Liver (tissue), 8 donors: ENCODE measurements at regions not wholly inside any gene's neighbourhood (a gene's known extent, or its start where the extent isn't known, plus 50 kb on each side); places are given as distances from the start of the nearest gene placed in this dataset.

Source experiments
- DNase-seq: peaks from one replicate; pipeline ENCODE4 v3.0.0-alpha.2; 2017; ENCODE audit warnings: low spot score
- H3K27ac ChIP-seq, 2 donors: one replicate each; pipeline ENCODE4 v1.7.0; 2013; ENCODE audit warnings: inconsistent platforms in 2 of 2, low read length in 2 of 2, control low read depth in 1 of 2, low read depth in 1 of 2, mild to moderate bottlenecking in 1 of 2
- H3K27me3 ChIP-seq, 4 donors: one replicate each; pipeline versions ENCODE4 v1.6.1 to v1.7.0; 2013; ENCODE audit warnings: low read length in 3 of 4, inconsistent platforms in 1 of 4, mild to moderate bottlenecking in 1 of 4, moderate library complexity in 1 of 4; ENCODE audit not compliant: control insufficient read depth in 4 of 4, insufficient read depth in 4 of 4
- H3K36me3 ChIP-seq, 4 donors: one replicate each; pipeline versions ENCODE4 v1.6.1 to v1.7.0; 2013; ENCODE audit warnings: low read length in 3 of 4, mild to moderate bottlenecking in 3 of 4, low read depth in 1 of 4, moderate library complexity in 1 of 4; ENCODE audit not compliant: control insufficient read depth in 4 of 4, insufficient read depth in 3 of 4
- H3K4me1 ChIP-seq, 4 donors: one replicate each; pipeline versions ENCODE4 v1.6.1 to v1.7.0; 2013; ENCODE audit warnings: low read length in 3 of 4, mild to moderate bottlenecking in 3 of 4, moderate library complexity in 1 of 4; ENCODE audit not compliant: control insufficient read depth in 4 of 4, insufficient read depth in 4 of 4
- H3K4me3 ChIP-seq, 3 donors: one replicate each; pipeline versions ENCODE4 v1.6.1 to v1.7.0; 2013; ENCODE audit warnings: low read length in 3 of 3, control low read depth in 1 of 3, low read depth in 1 of 3, mild to moderate bottlenecking in 1 of 3
- H3K9ac ChIP-seq, 2 donors: one replicate each; pipeline ENCODE4 v1.7.0; 2013; ENCODE audit warnings: low read length in 2 of 2, mild to moderate bottlenecking in 2 of 2, moderate library complexity in 2 of 2, control low read depth in 1 of 2, low read depth in 1 of 2
- H3K9me3 ChIP-seq, 4 donors: one replicate each; pipeline versions ENCODE4 v1.6.1 to v1.7.0; 2013; ENCODE audit warnings: low read length in 3 of 4; ENCODE audit not compliant: control insufficient read depth in 4 of 4
- EGR1 ChIP-seq, 2 donors: IDR thresholded peaks; 2 replicates each; pipeline ENCODE4 v1.6.1; 2016 to 2018; ENCODE audit warnings: antibody characterized with exemption in 2 of 2, low read depth in 2 of 2
- FOXA1 ChIP-seq: IDR thresholded peaks from 2 replicates; pipeline ENCODE4 v1.6.1; 2016; ENCODE audit warnings: antibody characterized with exemption
- FOXA2 ChIP-seq: IDR thresholded peaks from 2 replicates; pipeline ENCODE4 v1.6.1; 2016; ENCODE audit warnings: antibody characterized with exemption
- GABPA ChIP-seq, 2 donors: IDR thresholded peaks in 1 of 2; conservative IDR thresholded peaks in 1 of 2; 2 replicates each; pipeline ENCODE4 v1.6.1; 2016; ENCODE audit warnings: antibody characterized with exemption in 2 of 2, mild to moderate bottlenecking in 1 of 2, moderate library complexity in 1 of 2
- HNF4A ChIP-seq, 2 donors: conservative IDR thresholded peaks; 2 replicates each; pipeline ENCODE4 v1.6.1; 2016; ENCODE audit warnings: antibody characterized with exemption in 2 of 2, mild to moderate bottlenecking in 2 of 2
- HNF4G ChIP-seq: IDR thresholded peaks from 2 replicates; pipeline ENCODE4 v1.6.1; 2016; ENCODE audit warnings: antibody characterized with exemption
- JUND ChIP-seq, 2 donors: IDR thresholded peaks; 2 replicates each; pipeline ENCODE4 v1.6.1; 2016; ENCODE audit warnings: antibody characterized with exemption in 2 of 2
- NR2F2 ChIP-seq: IDR thresholded peaks from 2 replicates; pipeline ENCODE4 v1.6.1; 2016; ENCODE audit warnings: antibody characterized with exemption
- RAD21 ChIP-seq, 2 donors: IDR thresholded peaks; 2 replicates each; pipeline ENCODE4 v1.6.1; 2016; ENCODE audit warnings: antibody characterized with exemption in 2 of 2, mild to moderate bottlenecking in 2 of 2
- RXRA ChIP-seq, 2 donors: IDR thresholded peaks; 2 replicates each; pipeline ENCODE4 v1.6.1; 2017 to 2018; ENCODE audit warnings: antibody characterized with exemption in 2 of 2, mild to moderate bottlenecking in 1 of 2
- SP1 ChIP-seq: IDR thresholded peaks from 2 replicates; pipeline ENCODE4 v1.6.1; 2018; ENCODE audit warnings: antibody characterized with exemption, mild to moderate bottlenecking
- TAF1 ChIP-seq: conservative IDR thresholded peaks from 2 replicates; pipeline ENCODE4 v1.6.1; 2016; ENCODE audit warnings: antibody characterized with exemption, mild to moderate bottlenecking
- YY1 ChIP-seq: IDR thresholded peaks from 2 replicates; pipeline ENCODE4 v1.6.1; 2016; ENCODE audit warnings: antibody characterized with exemption, mild to moderate bottlenecking
- WGBS: extraction: QIAGEN DNeasy Blood & Tissue Kit; methylation state at CpG from one replicate; pipeline ENCODE4 v1.1.7; 2013; 5-methylcytosine and 5-hydroxymethylcytosine counted together
- TF ChIP-seq, protein P1 (sequence below): IDR thresholded peaks from 2 replicates; pipeline ENCODE4 v1.6.1; 2016; ENCODE audit warnings: antibody characterized with exemption
- TF ChIP-seq, protein P2 (sequence below): IDR thresholded peaks from 2 replicates; pipeline ENCODE4 v1.6.1; 2016; ENCODE audit warnings: antibody characterized with exemption
- TF ChIP-seq, protein P3 (sequence below): fragments of 150-350 bp; IDR thresholded peaks from 2 replicates; pipeline ENCODE4 v1.5.1; 2017; ENCODE audit warnings: improper control_type of control experiment, low read depth, low read length; ENCODE audit not compliant: missing input control
- TF ChIP-seq, protein P4 (sequence below): IDR thresholded peaks from 2 replicates; pipeline ENCODE4 v1.6.1; 2016; ENCODE audit warnings: antibody characterized with exemption
- TF ChIP-seq, protein P5 (sequence below): IDR thresholded peaks from 2 replicates; pipeline ENCODE4 v1.6.1; 2016; ENCODE audit warnings: antibody characterized with exemption, mild to moderate bottlenecking
- donor health status: healthy.
- donor health status: healthy.
- donor health status: healthy.
- donor health status: healthy.
- donor health status: healthy.

DNA sequence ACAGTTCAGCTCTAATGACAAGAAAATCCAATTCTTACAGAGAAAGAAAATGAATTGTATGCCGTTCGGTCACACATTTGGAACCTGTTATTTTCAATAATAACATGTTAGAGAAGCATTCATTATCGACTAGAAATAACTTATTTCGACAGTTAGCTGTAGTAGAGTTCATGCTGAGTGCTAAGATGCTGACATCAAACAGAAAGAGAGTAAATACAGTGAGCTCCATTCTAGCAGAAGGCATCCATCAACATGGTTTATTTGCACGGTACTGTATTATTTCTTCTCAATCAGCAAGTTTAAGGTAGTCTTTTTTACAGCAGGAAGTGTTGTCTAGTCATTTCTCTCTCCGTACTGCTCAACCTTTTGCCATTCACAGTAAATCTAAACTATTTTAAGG lies 732.1 kb downstream of the STIM2 start:
- 76% methylated on average over 6 of the region's 6 CpGs for WGBS
- Histone ChIP-seq H3K36me3 (no peaks in the 10 kb centered on the region), H3K9ac (no peak overlapping the region), H3K4me1 (no peaks in the 10 kb centered on the region), H3K27ac (no peak overlapping the region), H3K27me3 (peaks cover 0 to 2% (median under 1%) of the 10 kb centered on the region in 4 donors), H3K9me3 (no peaks in the 10 kb centered on the region), H3K4me3 (no peak overlapping the region)
- TF ChIP-seq SP1, result no peak
- TF ChIP-seq GABPA (IDR thresholded peaks at IDR 0.05 in 1 of 2, conservative IDR thresholded peaks at IDR 0.05 in 1 of 2), result no peak
- no peak for TF ChIP-seq EGR1 (IDR thresholded peaks at IDR 0.05; ENCODE audit: low read depth in 2 of 2)
- TF ChIP-seq FOXA1, result no peak
- no peak for TF ChIP-seq JUND (IDR thresholded peaks at IDR 0.05)
- TF ChIP-seq, protein P1, sequence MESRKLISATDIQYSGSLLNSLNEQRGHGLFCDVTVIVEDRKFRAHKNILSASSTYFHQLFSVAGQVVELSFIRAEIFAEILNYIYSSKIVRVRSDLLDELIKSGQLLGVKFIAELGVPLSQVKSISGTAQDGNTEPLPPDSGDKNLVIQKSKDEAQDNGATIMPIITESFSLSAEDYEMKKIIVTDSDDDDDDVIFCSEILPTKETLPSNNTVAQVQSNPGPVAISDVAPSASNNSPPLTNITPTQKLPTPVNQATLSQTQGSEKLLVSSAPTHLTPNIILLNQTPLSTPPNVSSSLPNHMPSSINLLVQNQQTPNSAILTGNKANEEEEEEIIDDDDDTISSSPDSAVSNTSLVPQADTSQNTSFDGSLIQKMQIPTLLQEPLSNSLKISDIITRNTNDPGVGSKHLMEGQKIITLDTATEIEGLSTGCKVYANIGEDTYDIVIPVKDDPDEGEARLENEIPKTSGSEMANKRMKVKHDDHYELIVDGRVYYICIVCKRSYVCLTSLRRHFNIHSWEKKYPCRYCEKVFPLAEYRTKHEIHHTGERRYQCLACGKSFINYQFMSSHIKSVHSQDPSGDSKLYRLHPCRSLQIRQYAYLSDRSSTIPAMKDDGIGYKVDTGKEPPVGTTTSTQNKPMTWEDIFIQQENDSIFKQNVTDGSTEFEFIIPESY, result no peak
- TF ChIP-seq, protein P2, sequence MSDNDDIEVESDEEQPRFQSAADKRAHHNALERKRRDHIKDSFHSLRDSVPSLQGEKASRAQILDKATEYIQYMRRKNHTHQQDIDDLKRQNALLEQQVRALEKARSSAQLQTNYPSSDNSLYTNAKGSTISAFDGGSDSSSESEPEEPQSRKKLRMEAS, result no peak
- TF ChIP-seq, protein P3, sequence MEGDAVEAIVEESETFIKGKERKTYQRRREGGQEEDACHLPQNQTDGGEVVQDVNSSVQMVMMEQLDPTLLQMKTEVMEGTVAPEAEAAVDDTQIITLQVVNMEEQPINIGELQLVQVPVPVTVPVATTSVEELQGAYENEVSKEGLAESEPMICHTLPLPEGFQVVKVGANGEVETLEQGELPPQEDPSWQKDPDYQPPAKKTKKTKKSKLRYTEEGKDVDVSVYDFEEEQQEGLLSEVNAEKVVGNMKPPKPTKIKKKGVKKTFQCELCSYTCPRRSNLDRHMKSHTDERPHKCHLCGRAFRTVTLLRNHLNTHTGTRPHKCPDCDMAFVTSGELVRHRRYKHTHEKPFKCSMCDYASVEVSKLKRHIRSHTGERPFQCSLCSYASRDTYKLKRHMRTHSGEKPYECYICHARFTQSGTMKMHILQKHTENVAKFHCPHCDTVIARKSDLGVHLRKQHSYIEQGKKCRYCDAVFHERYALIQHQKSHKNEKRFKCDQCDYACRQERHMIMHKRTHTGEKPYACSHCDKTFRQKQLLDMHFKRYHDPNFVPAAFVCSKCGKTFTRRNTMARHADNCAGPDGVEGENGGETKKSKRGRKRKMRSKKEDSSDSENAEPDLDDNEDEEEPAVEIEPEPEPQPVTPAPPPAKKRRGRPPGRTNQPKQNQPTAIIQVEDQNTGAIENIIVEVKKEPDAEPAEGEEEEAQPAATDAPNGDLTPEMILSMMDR, result no peak
- TF ChIP-seq RXRA (IDR thresholded peaks at IDR 0.05), result no peak
- no peak for TF ChIP-seq HNF4A (conservative IDR thresholded peaks at IDR 0.05)
- no peak for TF ChIP-seq YY1
- TF ChIP-seq HNF4G, result no peak
- no peak for TF ChIP-seq TAF1
- TF ChIP-seq FOXA2, result no peak
- TF ChIP-seq, protein P4, sequence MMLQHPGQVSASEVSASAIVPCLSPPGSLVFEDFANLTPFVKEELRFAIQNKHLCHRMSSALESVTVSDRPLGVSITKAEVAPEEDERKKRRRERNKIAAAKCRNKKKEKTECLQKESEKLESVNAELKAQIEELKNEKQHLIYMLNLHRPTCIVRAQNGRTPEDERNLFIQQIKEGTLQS, result no peak
- TF ChIP-seq, protein P5, sequence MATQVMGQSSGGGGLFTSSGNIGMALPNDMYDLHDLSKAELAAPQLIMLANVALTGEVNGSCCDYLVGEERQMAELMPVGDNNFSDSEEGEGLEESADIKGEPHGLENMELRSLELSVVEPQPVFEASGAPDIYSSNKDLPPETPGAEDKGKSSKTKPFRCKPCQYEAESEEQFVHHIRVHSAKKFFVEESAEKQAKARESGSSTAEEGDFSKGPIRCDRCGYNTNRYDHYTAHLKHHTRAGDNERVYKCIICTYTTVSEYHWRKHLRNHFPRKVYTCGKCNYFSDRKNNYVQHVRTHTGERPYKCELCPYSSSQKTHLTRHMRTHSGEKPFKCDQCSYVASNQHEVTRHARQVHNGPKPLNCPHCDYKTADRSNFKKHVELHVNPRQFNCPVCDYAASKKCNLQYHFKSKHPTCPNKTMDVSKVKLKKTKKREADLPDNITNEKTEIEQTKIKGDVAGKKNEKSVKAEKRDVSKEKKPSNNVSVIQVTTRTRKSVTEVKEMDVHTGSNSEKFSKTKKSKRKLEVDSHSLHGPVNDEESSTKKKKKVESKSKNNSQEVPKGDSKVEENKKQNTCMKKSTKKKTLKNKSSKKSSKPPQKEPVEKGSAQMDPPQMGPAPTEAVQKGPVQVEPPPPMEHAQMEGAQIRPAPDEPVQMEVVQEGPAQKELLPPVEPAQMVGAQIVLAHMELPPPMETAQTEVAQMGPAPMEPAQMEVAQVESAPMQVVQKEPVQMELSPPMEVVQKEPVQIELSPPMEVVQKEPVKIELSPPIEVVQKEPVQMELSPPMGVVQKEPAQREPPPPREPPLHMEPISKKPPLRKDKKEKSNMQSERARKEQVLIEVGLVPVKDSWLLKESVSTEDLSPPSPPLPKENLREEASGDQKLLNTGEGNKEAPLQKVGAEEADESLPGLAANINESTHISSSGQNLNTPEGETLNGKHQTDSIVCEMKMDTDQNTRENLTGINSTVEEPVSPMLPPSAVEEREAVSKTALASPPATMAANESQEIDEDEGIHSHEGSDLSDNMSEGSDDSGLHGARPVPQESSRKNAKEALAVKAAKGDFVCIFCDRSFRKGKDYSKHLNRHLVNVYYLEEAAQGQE, result no peak
- DNase-seq, result no peak

DNA sequence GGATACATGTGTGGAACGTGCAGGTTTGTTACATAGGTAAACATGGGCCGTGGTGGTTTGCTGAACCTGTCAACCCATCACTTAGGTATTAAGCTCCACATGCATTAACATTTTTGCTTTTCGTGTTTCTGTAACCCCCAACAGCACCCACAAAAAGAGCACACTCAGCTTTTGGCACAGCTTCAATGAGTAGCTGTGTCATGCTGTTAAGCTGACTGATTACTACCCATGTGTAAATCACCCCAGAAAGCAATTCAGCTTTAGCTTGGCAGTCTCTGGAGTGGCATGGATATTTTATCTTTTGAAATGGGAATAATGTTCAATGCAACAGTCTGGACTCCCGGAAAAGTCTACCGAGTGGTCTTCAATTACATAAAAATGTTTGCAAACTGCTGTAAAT lies 734.3 kb downstream of the STIM2 start:
- Histone ChIP-seq H3K4me3 (no peak overlapping the region), H3K9ac (no peak overlapping the region), H3K36me3 (no peaks in the 10 kb centered on the region), H3K27me3 (peaks cover 0 to 2% (median under 1%) of the 10 kb centered on the region in 4 donors), H3K27ac (no peak overlapping the region), H3K9me3 (no peaks in the 10 kb centered on the region), H3K4me1 (no peaks in the 10 kb centered on the region)
- WGBS, result 72% methylated on average over 5 of the region's 5 CpGs
- DNase-seq, result no peak
- no peak for TF ChIP-seq FOXA1
- TF ChIP-seq FOXA2, result no peak
- TF ChIP-seq YY1, result no peak
- no peak for TF ChIP-seq GABPA (IDR thresholded peaks at IDR 0.05 in 1 of 2, conservative IDR thresholded peaks at IDR 0.05 in 1 of 2)
- TF ChIP-seq HNF4A (conservative IDR thresholded peaks at IDR 0.05), result no peak
- no peak for TF ChIP-seq RXRA (IDR thresholded peaks at IDR 0.05)
- TF ChIP-seq HNF4G, result no peak
- TF ChIP-seq, protein P3, result no peak
- TF ChIP-seq, protein P4, result no peak
- TF ChIP-seq NR2F2, result no peak
- TF ChIP-seq, protein P5, result no peak
- no peak for TF ChIP-seq JUND (IDR thresholded peaks at IDR 0.05)
- TF ChIP-seq RAD21 (IDR thresholded peaks at IDR 0.05), result no peak
